ENCODE measurements at regions not wholly inside any gene's neighbourhood (a gene's known extent, or its start where the extent isn't known, plus 50 kb on each side); places are given as distances from the start of the nearest gene placed in this dataset.

GRCh38 chr3:144548346-144548745 is 576.7 kb downstream of the DIPK2A start:
- no peak for TF ChIP-seq CTCF (IDR thresholded peaks at IDR 0.05)
- TF ChIP-seq ZFX (IDR thresholded peaks at IDR 0.05; ENCODE audit: borderline replicate concordance), result no peak

Data from 22Rv1 (cell line).